SIG-M5 treated with dmso at 0.1 percent for 504 hours (cell line): ENCODE measurements at regions not wholly inside any gene's neighbourhood (a gene's known extent, or its start where the extent isn't known, plus 50 kb on each side); places are given as distances from the start of the nearest gene placed in this dataset.

ENCODE experiments used
- DNase-seq: peaks from one replicate; lab custom pipeline; 2025; ENCODE audit not compliant: unreplicated experiment; lab: John Stamatoyannopoulos, UW

DNA sequence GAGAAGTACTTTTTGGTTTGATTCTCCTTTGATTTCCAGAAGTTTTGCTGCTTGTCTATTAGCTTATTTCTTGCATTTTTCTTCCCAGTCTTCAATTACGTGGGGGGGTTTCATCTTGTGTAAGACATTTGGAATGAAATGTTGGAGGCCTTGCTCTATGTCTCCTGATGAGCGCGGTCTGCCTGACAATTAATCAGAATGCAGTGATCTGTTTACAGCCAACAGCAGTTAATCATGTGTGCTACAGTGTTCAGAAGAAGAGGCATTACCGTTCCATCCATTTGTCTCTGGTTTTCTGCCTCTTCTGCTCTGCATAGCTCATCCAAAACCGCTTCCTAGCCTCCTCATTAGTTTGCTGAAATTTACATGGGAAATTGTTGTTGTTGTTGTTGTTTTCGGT is 134.4 kb upstream of the ST6GAL2 start:
- no peak for DNase-seq

DNA sequence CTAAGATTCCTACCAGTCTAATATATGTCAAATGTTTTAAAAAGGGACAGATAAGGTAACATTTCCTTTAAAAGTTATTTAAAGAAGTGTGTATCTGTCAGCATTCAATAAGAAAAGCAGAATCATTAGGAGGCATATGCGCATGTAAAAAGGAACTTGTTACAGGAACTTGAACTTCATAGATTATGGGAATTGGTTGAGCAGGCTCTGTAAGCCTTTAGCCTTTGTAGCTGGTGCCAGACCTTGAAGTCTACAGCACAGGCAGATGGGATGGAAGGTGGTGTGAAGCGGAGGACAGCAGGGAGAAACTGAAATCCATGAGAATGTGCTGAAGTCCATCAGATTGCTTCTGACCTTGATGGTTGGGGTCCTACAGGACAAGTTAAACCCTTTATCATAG is 138.3 kb upstream of the ST6GAL2 start:
- DNase-seq, result no peak

DNA sequence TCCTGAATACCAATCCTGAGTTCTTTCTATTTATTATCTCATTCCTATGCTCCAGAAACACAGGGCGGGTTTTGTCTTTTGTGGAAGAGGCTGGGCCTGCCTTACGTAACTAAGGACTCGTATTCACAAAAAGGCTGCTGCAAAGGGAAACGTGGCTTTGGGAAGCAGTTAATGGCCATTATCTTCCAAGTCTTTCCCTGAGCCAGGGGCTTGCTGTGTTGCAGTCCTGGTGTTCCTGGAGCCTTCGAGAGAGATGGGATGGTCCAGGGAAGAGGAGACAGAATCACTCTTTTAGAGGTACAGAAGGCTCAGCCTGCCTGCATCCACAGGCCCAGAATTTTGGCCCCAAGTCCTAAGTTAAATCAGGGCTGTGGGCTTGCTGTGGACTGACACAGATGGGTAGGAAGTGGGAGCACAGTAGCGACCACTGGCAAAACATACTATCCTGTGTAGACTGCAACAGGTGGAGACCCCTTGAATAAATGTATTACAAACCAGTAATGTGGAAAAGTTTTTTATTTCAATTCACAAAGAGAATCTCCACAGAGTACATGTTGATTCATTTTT is 139.4 kb upstream of the ST6GAL2 start:
- DNase-seq, result no peak

DNA sequence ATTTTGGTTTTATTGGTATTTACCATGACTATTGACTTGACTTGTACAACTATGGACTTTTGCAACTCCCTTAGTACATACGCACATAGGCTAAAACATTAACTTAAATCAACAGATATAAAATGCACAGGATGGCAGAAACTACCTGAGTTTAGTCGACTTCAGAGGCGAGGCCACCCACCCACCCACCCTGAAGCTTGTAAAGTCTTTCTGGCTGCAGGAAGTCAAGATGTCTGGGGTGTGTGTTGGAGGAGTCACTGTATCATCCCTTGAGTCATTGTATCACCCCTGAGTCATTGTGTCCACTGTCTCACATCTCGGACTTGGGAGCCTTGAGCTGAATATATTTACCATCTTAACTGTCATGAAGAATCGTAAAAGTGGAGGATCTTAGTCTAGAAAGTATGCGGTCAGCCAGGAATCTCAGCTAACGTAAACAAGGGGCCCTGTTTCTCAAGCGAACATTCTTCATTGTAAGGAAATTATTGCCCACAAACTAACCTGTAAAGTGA is 140.0 kb upstream of the ST6GAL2 start:
- DNase-seq, result no peak

DNA sequence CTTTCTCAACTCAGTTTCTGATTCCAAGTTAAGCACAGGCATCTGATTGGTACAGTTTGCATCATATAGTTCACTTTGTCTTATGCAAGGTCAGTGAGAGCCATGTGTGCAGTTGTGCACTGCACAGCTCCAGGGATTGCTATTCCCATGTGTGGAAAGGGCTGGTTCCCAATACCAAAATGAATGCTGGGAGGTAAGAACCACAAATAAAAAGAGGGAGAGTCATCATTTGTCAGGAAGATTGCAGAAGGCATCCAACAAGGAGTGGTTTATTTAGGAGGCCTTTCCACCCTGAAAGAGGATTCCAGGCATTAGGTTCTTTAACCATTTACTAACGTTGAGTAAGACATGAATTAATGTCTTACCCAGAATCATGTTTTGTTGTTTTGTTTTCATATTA is 141.2 kb upstream of the ST6GAL2 start:
- no peak for DNase-seq

DNA sequence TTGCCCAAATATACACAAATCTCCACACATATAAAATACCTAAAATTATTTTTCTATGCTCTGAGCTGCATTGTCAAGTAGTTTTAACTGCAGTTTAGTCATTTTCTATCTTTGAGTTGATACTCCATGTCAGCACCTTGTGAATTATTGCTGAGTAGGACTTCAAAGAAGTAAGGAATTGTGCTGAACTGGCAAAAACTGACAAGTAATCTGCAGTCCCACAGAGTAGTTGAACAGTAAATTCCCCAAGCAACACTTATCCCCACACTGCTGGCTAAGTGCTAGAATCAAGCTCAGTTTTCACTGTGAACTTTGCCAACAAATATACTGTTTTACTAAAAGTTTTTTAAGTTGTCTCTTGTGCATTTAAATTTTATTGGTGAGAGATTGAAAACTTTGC is 141.8 kb upstream of the ST6GAL2 start:
- no peak for DNase-seq

DNA sequence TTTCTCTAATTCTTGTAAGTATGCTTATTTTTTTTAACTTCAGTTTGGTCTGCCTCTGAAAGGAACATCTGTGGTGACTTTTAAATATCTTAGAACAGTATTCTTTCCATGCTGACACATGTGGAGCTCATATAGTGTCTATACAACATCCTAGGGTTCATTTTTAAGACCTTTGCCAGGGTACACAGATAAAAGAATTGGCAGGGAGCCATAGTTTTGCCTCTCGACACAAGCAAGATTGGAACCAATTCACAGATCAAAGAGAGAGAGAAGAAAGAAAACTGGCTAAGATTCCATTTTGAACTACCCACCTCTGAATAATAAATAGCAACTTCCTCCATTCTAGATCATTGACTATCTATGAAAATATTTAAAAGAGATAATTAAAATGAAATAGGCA is 142.7 kb upstream of the ST6GAL2 start:
- no peak for DNase-seq

DNA sequence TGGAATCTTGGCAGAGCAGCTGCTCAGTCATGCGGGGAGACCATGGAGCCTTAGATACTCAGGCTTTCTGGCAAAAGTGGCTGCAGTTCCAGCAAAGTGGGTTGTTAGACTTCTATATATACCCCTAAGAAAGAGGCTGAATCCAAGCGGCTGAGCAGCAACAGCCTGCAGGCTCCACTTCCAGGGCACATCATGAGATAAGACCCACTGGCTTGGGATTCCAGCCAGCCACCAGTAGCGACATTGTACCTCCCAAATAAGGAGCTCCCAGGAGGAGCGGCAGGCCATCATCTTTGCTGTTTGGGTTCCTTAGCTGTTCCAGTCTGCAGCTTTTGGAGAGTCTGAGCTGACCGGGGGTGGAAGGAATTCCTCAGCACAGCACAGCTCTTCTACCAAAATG is 150.3 kb upstream of the ST6GAL2 start:
- no peak for DNase-seq

DNA sequence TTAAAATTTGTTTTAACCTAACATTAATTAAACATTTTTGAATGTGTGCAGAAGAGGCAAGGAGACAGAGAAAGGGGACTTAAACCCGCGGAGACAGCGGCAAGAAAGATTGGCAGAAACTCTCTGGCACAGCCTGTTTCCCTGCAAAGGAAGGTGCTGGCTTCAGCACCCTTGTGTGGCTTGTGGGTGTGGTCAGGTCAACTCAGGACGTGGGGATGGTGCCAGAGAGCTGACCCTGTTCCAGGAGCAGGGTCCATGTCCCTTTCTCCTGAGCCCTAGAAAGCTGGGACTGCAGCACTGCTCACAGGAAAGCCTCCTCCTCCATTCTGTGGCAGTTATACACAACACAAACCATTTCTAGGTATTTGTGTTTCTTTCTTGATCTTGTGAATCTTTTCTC is 176.2 kb upstream of the ST6GAL2 start:
- DNase-seq, result no peak

DNA sequence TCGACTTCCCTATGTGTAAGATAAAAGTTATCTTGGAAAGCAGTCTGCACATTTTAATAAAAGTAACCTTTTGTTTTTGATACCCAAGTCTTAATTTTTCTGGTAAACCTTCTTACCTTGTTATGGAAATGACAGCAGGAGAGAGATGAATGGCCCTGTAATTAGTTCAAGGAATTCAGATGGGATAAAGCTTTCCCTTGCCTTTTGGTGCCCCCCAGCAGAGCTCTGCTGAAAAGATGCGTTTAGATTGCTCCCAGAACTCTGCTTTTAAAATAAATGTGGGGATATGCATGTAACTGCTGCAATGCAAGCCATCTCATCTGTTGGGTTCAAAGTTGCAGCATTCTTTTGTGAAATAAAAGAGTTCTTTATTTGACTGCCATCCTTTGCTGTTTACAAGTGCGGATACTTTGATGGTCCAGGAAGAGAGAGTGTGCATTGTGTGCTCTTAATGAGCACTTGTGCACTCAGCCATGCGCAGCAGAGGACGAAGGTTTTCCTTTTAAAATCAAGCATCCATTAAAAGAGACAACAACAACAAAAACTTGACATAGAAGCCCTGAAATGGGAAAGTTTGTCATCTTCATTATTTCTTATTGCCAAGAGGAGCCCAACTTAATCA is 176.7 kb upstream of the ST6GAL2 start:
- no peak for DNase-seq

DNA sequence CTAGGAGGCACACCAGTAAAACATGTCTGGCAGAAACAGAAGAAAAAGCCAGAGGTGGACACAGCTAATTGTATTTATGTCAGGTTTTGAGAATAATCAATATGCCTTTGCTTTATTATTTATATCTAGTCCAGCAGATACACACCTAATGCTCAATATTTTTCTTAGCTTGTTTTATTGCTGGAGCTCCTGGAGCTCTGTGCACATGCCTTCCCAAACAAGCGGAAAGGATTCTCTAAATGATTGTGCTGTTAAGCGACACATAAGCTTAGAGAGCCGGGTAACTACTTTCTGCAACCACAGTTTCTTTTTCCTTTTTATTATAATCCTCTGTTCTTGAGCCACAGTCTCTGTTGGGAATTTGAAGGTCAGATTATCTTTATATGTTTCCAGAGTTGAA is 177.3 kb upstream of the ST6GAL2 start:
- DNase-seq, result no peak

DNA sequence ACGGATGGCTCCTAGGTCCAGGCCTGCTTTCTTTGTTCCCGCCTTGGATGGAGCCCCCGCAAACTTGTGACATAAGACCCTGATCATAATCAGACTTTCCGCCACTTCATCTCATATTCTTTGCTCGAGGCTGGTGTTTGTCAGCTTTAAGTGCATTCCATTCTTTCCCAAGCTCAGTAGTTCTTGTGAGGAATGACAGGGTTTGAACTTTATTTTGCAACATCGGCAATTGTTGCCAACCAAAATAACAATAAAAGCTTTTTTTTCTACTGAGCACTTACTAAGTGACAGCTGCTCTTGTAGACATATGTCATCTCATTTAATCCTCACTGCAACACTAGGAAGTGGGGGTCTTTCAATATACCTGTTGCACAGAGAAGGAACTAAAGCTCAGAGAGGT is 178.8 kb upstream of the ST6GAL2 start:
- no peak for DNase-seq

DNA sequence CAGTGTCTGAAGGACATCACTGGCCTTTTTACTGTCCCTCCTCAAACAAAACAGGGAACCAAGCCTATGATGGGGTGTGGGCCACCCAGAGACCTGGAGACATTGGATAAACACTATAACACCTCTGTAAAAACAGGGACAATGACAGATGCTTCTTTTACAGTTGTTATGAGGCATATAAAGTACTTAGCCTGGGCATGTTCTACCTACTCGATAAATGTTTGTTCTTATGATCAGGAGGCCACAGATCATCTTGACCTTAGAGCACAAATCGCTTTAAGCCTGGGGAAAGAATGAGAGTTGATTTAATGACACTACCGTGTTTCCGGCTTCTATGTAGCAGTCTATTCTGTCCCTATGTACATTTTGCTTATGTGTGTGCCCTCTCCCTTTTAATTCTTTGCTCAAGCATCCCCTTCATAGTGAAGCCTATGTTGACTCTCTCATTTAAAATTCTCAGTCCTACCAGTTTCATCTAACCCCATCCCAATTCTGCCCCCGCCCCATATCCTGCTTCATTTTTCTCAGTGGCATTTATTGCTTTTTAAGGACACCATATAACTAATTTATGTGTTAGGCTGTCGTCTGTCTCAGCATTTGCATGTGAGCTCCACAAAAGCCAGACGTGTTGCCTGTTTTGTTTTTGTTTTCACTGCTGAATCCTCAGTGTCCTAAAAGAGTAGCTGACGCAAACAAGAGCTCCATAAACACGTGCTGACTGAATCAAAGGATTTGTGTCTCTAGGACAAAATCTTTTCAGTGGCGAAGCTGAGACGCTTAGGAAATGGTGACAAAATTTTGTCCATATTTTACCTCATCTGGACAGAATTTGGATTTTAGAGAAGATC is 182.3 kb upstream of the ST6GAL2 start:
- DNase-seq, result no peak

DNA sequence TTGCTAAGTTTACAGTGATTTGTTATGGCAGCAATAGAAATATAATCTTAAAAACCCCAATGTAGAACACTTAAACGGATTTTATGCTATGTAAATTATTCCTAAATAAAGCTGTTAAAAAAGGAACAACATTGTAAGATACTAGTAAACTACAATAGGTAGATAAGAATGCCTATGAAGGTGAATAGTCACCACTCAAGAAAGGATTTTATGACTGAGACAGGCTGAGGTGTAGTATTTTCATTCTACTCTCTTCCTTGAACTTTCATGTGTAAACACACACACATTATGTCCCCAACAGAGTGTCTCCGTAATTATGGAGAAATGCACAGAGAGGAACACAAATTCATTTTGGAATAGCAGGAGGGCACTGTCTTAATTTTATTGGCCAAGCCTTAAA is 183.9 kb upstream of the ST6GAL2 start:
- DNase-seq, result no peak

DNA sequence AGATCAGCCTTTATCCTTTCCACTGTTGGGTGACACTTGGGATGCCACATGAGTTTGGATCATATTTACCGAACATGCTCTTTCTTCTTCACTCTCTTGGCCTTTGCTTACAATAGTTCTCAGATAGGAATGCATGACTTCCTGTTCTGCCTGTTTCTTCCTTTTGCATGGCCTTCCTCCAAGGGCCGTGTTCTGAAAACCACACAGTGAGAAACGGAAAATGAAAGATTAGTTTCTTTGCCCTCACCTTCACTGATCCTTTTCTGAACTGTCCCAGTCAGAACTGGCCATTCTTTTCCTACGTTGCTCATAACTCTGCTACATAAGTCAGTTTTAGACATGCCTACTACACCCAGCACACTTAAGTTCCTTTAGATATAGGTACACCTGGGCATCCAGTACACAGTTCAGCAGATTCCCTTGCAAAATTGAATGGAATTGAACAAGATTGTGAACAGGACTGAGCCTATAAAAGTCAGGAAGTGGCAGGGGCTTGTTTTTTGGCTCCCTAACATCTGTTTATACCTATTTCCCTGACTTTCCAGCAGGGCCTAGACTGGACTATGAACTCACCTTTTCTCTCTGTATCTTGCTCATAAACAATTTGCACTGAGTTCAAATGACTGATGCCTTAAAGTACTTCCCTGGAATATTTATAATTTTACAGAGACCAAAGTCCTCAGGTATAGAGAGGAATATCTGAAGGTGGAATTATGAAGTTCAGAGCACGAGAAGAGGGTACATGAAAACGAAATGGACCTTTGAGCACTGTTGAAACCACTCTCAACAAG is 186.4 kb upstream of the ST6GAL2 start:
- no peak for DNase-seq

DNA sequence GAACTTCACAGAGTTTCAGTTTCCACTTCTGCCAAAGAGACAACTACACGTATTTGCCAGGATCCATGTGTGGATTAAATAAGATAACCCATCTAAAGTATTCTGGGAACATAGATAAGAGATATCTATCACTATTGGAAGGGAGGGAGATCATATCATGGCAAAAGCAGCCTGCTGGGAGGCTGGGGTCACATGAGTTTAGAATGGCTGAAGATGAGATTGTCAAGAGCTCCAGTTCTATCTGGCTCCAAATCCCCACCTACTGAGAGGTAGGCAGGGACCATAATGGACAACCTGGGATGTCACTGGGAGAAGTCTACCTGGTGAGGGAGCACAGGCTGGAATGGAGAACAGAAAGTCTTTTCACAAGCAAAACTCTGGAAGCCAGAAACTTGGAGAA is 192.6 kb upstream of the ST6GAL2 start:
- no peak for DNase-seq

DNA sequence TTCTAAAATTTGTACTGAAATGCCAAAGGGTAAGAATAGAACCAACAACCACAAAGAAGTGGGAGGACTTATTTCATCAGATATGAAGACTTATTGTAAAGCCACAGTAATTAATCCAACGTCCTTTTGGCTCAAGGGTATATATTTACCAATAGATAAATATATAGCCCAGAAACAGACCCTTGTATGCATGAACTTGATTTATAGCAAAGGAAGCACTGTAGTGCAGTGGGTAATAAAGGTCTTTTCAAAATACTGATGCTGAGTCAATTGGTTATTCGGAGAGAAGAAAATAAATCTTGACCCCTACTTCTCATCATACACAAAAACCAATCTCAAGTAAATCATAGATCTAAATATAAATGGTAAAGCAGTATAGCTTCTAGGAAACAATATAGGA is 200.5 kb upstream of the ST6GAL2 start:
- DNase-seq, result no peak

DNA sequence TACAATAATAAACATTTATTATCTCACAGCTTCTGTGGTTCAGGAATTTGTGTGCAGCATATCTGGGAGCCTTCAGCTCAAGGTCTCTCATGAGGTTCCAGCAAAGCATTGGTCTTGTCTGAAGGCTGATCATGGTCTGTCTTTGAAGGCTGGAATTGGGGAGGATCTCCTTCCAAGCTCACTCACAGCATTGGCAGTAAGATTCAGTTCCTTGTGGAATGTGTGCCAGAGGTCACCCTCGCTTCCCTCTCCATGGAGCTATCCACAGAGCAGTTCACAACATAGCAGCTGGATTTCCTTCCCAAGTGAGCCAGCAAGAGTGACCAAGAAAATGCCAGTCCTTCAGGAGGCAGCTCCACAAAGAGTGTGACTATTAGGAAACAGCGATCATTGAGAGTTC is 202.2 kb upstream of the ST6GAL2 start:
- no peak for DNase-seq

DNA sequence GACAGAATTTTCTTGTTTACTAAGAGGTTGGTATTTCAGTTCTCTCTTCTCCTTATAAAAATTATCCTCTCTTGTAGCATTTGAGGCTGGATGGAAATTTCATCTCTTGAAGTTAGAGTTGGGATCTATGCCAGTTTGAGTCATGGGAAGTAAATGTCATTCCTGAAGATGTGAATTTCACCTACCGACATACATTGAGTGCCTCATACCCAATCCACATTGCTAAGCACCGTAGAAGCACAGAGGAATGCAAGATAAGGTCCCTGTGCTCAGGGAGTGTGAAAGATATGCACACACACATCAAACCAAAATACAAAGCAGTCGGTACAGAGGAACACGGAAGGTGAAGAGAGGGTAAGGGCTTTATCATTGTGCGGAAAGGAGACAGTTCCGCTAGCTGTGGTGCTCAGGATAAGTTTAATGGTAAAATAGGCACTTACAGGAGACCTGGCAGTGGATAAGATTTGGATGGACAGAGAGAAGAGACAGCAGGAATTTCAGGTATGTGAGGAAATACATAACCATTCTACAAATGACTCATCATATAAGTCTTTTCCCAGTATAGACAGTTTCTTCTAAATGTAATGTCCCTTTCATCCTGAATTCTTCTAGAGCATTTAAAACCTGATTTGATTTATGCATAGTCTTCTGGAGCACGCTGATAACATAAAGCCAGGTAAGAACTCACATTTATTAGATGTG is 205.3 kb upstream of the ST6GAL2 start:
- DNase-seq, result no peak

DNA sequence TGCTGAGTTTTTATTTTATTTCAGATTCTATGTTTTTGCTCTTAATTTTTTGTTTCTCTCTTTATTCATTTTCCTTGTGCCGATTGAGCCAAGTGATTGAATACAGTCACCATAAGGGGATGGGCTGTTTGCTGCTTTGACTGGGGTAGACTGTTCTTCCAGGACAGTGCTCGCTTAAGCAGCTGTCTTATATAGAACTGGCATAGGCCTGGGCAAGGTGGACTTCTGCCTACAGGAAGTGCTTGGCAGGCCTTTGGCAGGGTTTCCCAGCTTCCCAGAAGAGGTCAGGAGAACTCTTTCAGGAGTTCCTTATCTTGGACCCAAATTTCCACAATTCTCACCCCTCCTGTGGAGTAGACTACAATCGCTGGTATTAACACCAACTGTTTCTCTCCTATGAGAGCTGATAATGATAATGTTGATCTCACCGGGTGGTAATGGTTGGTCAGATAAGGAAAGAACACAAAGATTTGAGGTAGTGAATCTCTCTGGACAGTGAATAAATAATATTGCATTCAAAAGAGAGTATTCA is 207.5 kb upstream of the ST6GAL2 start:
- DNase-seq, result no peak
